ENCODE measurements at regions not wholly inside any gene's neighbourhood (a gene's known extent, or its start where the extent isn't known, plus 50 kb on each side); places are given as distances from the start of the nearest gene placed in this dataset.
"Not testable (repeated sequence)": the region's sequence is repeated elsewhere in the genome, so short reads cannot be mapped to it uniquely, and the experiment has no call there.

DNA sequence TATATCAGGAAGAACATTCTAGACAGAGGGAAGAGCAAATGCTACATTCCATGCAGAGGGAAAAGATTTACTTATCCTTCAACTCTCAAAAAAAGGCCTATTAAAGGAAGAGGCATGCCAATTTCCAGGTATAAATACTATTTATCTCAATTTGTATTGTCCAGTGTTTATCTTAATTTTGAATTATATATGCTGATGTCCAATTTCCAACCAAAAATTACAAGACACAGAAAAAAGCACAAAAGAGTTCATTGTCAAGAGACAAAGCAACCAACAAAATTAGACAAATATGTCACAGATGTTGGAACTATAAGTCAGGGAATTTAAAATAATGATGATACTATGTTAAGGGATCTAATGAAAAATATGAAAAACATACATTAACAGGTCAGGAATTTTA lies 286.6 kb upstream of the SFSWAP start:
- Histone ChIP-seq H3K27me3 (ENCODE audit: insufficient read depth, low read length) (0 out of 2 replicates have a peak, but pooled peaks cover 6% of the 10 kb centered on the region), H3K36me3 (ENCODE audit: insufficient read depth, low read depth, low read length) (no peaks in the 10 kb centered on the region), H3K9ac (ENCODE audit: low read depth, low read length) (no peak overlapping the region), H3K27ac (ENCODE audit: low read length) (no peak overlapping the region), H3K4me3 (ENCODE audit: low read length) (no peak overlapping the region), H3K4me1 (ENCODE audit: insufficient read depth, low read length) (no peaks in the 10 kb centered on the region), H3K9me3 (ENCODE audit: insufficient read depth, low read depth, low read length) (peaks cover 21% of the 10 kb centered on the region; the same call in 1 of the 2 replicates)

DNA sequence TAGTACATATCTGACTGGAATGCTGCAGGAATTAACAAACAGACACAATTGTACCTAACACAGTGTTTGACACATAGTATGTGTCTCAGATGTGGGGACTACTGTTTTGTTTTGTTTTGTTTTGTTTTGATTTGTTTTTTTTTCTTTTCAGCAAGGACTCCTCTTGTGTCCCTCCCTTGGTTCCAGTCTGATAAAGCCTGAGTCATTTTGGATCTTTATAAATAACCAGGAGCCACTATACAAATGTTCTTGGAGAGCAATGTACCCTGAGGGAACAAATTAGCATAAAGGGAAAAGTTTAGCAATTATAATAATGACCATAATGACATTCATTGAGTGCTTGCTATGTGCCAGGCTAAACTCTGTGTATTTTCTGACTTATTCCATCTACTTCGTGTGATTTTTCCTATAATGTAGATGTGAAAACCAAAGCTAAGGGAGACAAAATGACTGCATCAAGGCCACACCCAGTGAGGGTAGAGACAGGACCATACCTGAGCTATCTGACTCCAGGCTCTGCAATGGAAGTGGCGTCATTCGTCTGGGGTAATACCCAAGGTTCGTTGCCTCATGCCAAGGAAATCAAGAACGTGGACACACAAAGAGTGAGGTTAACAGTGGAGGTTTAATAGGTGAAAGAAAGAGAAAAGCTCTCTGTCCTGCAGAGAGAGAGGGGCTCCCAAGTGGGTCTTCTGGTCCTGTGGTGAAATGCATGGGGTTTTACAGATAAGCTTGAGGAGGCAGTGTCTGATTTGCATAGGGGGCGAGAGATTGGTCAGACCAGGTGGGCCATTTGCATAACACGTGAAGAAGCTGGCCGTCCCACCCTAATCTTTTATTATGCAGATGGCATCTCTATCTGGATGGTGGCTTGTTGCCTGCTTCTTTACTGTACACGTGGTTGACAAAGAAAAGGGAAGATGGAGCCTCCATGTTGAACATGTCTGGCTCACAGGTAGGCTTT lies 285.5 kb upstream of the SFSWAP start:
- no peaks in the 10 kb centered on the region for H3K36me3 ChIP-seq (ENCODE audit: insufficient read depth, low read depth, low read length)
- peaks cover 6% of the 10 kb centered on the region; the same call in 1 of the 2 replicates for H3K27me3 ChIP-seq (ENCODE audit: insufficient read depth, low read length)
- H3K9ac ChIP-seq (ENCODE audit: low read depth, low read length): no peak overlapping the region
- no peak overlapping the region for H3K27ac ChIP-seq (ENCODE audit: low read length)
- no peak overlapping the region for H3K4me3 ChIP-seq (ENCODE audit: low read length)
- peaks cover 21% of the 10 kb centered on the region; the same call in 1 of the 2 replicates for H3K9me3 ChIP-seq (ENCODE audit: insufficient read depth, low read depth, low read length)
- no peaks in the 10 kb centered on the region for H3K4me1 ChIP-seq (ENCODE audit: insufficient read depth, low read length)

DNA sequence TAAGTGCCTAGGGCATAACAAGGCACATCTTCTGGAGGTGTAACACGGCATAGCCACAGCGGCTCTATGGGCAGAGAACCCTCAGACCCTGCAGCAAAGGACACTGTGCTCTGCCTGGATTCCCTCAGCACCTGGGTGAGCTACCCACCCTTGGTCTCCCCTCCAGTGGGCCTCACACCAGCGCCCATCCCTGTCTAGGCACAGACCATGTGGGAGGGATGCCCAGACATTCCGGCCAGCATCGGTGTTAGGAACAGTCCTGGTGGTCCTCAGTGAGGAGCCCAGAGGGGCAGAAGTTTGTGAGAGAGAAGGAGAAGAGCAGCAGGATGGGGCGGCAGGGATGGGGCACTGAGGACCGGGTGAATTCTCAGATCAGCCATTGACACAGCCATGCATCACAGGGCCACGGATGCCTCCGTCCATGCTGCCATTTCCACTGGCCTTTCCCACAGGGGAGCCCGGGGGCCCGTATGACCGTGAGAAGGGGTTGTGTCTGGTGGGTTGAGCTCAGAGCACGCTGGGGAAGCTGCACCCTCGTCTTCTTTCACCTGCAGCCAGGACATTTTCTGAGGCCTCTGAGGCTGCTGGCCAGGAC lies 282.7 kb upstream of the SFSWAP start:
- Histone ChIP-seq H3K4me3 (ENCODE audit: low read length) (no peak overlapping the region), H3K27me3 (ENCODE audit: insufficient read depth, low read length) (peaks cover 8% of the 10 kb centered on the region), H3K36me3 (ENCODE audit: insufficient read depth, low read depth, low read length) (no peaks in the 10 kb centered on the region), H3K9me3 (ENCODE audit: insufficient read depth, low read depth, low read length) (peaks cover 21% of the 10 kb centered on the region; the same call in 1 of the 2 replicates), H3K27ac (ENCODE audit: low read length) (no peak overlapping the region), H3K4me1 (ENCODE audit: insufficient read depth, low read length) (no peaks in the 10 kb centered on the region), H3K9ac (ENCODE audit: low read depth, low read length) (no peak overlapping the region)

DNA sequence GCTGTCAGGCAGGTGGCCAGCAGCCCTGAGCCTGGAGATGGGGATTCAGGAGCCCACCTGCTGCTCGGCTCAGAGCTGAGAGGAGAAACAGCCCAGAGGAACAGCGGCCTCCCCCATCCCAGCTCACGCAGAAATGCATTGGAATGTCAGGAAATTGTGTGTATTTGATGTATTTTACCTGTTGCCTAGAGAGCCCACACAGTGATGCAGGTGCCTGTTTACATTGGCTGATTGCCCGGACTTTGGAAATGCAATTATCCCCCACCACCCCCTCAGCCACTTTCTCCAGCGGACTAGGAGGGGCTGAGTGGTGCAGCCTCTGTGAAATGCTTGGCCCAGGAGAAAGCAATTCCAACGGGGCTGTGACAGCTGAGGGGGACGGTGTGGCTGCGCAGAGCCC lies 281.7 kb upstream of the SFSWAP start:
- not testable (repeated sequence) for H3K27me3 ChIP-seq (ENCODE audit: insufficient read depth, low read length); H3K4me3 ChIP-seq (ENCODE audit: low read length); H3K4me1 ChIP-seq (ENCODE audit: insufficient read depth, low read length); H3K36me3 ChIP-seq (ENCODE audit: insufficient read depth, low read depth, low read length); H3K9ac ChIP-seq (ENCODE audit: low read depth, low read length); H3K27ac ChIP-seq (ENCODE audit: low read length)
- peaks cover 16% of the 10 kb centered on the region; the same call in 1 of the 2 replicates for H3K9me3 ChIP-seq (ENCODE audit: insufficient read depth, low read depth, low read length)

DNA sequence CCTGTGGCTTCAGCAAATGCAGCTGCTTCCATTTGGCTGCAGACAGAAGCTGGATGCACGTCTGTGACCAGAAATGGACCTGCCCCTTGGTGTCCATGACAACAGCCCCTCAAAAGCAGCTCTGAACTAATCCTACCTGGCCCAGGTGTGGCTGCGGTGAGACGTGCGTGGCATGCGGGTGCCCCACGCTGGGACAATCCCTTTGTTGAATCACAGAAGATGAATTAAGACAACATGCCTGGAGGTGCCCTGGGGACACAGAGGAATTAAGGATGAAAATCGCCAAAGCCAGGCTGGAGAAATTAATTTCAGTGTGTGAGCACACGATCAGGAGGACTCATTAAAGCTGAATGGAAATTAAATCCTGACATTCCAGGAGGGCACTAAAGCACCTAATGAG lies 281.2 kb upstream of the SFSWAP start:
- Histone ChIP-seq H3K9me3 (ENCODE audit: insufficient read depth, low read depth, low read length) (peaks cover 12% of the 10 kb centered on the region; the same call in 1 of the 2 replicates), H3K27me3 (ENCODE audit: insufficient read depth, low read length) (peaks cover 14% of the 10 kb centered on the region)
- not testable (repeated sequence) for H3K4me1 ChIP-seq (ENCODE audit: insufficient read depth, low read length); H3K36me3 ChIP-seq (ENCODE audit: insufficient read depth, low read depth, low read length); H3K4me3 ChIP-seq (ENCODE audit: low read length); H3K27ac ChIP-seq (ENCODE audit: low read length); H3K9ac ChIP-seq (ENCODE audit: low read depth, low read length)

DNA sequence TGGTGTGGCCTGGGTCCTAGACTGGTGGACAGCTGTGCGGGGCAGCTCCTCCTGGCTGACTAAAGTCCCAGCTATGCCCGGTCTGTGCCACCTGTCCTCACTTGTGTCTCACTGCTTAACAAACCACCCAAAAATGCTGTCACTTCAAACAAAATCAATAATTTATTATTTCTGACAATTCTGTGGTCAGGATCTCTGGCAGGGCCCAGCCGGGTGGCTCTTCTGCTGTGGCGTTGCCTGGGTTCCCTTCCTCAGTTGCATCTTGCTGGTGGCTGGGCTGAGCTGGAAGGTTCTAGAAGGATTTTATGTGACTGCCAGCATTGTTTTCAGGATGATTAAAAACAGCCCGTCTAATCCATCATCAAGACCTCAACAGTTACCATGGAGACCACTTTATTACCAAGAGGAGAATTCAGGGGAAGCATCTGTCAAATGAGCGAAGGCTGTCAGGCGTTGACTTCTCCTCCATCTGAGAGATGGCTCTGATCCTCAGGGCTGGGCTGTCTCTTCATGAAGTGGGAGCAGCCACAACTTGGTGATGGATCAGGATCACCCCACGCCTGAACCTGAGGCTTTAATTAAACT lies 280.6 kb upstream of the SFSWAP start:
- Histone ChIP-seq H3K27ac (ENCODE audit: low read length) (no peak overlapping the region), H3K9ac (ENCODE audit: low read depth, low read length) (no peak overlapping the region), H3K36me3 (ENCODE audit: insufficient read depth, low read depth, low read length) (no peaks in the 10 kb centered on the region), H3K4me1 (ENCODE audit: insufficient read depth, low read length) (no peaks in the 10 kb centered on the region), H3K9me3 (ENCODE audit: insufficient read depth, low read depth, low read length) (peaks cover 6% of the 10 kb centered on the region; the same call in 1 of the 2 replicates), H3K4me3 (ENCODE audit: low read length) (no peak overlapping the region), H3K27me3 (ENCODE audit: insufficient read depth, low read length) (peaks cover 18% of the 10 kb centered on the region)

DNA sequence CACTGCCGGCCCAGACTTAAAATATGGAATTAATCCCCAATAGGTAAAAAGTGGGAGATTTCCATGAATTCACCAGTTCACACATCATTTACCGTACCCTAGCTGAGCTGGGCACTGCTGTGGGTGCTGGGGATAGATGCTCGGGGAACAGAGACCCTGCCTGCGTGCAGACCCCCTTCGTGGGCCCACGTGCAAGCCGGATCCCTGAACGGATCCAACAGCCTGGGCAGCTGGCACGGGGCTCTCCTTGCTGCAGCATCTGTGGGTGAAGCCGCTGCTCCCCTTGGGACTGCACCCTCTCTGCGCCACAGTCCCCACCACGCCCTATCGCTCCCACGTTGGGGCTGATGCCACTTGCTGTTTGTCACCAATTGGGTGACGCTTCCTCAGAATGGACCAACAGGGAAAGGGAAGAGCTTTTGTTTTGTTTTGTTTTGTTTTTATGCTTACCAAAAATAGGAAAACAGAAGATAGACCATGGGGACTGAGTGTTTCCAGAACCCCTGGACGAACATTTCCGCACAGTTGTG lies 279.7 kb upstream of the SFSWAP start:
- not testable (repeated sequence) for H3K36me3 ChIP-seq (ENCODE audit: insufficient read depth, low read depth, low read length); H3K9ac ChIP-seq (ENCODE audit: low read depth, low read length); H3K4me1 ChIP-seq (ENCODE audit: insufficient read depth, low read length); H3K27ac ChIP-seq (ENCODE audit: low read length); H3K4me3 ChIP-seq (ENCODE audit: low read length); H3K9me3 ChIP-seq (ENCODE audit: insufficient read depth, low read depth, low read length)
- H3K27me3 ChIP-seq (ENCODE audit: insufficient read depth, low read length): peaks cover 18% of the 10 kb centered on the region

DNA sequence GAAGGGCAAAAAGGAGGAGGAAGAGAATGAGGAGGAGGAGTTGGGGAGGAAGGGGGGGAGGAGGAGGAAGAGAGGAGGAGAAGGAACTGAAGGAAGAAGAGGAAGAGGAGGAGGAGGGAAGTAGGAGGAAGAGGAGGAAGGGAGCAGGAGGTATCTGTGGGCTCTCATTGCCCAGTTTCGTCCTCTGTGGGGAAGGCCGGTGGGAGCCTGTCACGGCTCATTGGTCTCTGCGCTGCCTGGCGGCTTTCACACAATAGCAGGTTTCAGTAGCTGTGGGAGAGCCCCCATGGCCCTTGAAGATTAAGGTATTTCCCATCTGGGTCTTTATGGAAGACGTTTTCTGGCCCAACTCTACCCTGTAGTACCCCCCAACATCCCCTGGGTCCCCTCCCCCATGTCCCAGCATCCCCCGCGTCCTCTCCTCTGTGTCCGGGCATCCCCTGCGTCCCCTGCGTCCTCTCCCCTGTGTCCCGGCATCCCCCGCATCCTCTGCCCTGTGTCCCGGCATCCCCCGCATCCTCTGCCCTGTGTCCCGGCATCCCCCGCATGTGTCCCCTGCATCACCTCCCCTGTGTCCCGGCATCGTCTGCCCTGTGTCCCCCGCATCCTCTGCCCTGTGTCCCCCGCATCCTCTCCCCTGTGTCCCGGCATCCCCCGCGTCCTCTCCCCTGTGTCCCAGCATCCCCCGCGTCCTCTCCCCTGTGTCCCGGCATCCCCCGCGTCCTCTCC lies 278.2 kb upstream of the SFSWAP start:
- peaks cover 2% of the 10 kb centered on the region; the same call in 1 of the 2 replicates for H3K4me1 ChIP-seq (ENCODE audit: insufficient read depth, low read length)
- H3K27ac ChIP-seq (ENCODE audit: low read length): no peak overlapping the region
- no peaks in the 10 kb centered on the region for H3K36me3 ChIP-seq (ENCODE audit: insufficient read depth, low read depth, low read length)
- H3K27me3 ChIP-seq (ENCODE audit: insufficient read depth, low read length): peaks cover 18% of the 10 kb centered on the region
- no peaks in the 10 kb centered on the region for H3K9me3 ChIP-seq (ENCODE audit: insufficient read depth, low read depth, low read length)
- no peak overlapping the region for H3K4me3 ChIP-seq (ENCODE audit: low read length)
- H3K9ac ChIP-seq (ENCODE audit: low read depth, low read length): no peak overlapping the region

DNA sequence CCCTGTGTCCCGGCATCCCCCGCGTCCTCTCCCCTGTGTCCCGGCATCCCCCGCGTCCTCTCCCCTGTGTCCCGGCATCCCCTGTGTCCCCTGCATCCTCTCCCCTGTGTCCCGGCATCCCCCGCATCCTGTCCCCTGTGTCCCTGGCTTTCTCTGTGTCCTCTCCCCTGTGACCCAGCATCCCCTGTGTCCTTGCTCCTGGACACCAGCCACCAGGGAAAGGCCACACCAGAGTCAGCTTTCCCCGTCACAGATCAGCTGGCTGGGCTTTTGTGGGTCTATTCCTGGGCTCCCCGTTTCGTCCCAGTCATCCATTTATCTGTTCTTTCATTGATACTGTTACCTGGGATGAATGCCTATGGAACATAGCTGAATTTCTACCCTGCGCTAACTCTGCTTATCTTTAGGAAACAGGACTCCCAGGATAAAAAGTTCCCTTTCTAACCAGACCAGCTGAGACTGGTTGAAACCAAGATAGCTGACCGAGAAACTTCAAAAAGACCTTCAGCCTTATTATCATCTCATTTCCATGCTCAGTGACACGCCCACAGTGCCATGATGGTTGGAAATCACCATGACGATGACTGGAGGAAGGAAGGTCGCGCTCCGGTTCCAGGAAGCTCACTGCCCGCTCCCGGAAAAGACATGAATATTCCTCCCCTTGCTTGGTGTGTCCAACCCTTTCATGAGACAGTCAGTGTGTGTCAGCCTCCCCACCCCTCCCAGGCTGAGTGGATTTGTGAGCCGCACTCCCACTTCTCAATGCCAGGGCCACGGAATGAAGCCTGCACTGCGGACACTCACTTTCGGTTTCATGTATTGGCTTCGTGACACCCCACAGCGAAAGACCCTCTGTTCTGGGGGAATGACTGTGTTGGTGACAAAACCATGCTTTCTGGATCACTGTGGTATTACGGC lies 276.4 kb upstream of the SFSWAP start:
- Histone ChIP-seq H3K27ac (ENCODE audit: low read length) (no peak overlapping the region), H3K27me3 (ENCODE audit: insufficient read depth, low read length) (peaks cover 18% of the 10 kb centered on the region)

DNA sequence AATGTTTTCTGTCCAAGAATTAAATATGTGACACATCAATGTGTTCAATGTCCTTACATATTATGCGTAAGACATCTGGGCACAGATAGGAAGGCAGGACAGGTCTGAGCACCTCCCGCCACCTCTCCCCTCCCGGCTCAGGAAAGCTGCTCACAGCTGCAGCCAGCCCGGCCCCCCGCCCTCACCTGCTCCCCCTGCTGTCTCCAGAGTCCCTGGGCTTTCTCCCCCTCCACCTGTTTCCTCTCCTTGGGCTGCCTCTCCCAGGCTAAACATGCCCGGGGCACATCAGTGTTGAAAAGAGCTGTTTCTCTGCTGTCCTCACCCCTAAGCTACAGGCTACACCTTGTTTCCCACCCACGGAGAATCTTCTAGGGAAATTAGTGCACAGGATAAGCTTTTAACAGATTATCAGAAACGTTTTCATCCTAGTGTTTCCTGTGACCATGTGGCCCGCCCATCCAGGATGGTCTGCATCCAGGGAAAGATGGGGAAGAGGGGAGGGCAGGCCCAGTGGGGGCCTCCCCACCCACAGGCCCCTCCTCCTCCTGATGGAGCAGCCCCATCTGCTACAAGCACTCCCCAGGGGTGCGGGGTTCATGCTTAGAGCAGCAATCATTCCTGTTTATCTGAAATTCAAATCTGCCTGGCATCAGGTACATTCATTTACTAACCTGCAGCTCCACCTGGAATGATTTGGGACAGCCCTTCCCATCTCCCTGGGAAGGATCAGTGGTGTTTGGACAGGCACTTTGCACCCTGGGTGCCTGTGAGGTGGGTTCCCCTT lies 273.8 kb upstream of the SFSWAP start:
- Histone ChIP-seq H3K9ac (ENCODE audit: low read depth, low read length) (no peak overlapping the region), H3K4me3 (ENCODE audit: low read length) (no peak overlapping the region), H3K27me3 (ENCODE audit: insufficient read depth, low read length) (peaks cover 15% of the 10 kb centered on the region), H3K9me3 (ENCODE audit: insufficient read depth, low read depth, low read length) (no peaks in the 10 kb centered on the region), H3K36me3 (ENCODE audit: insufficient read depth, low read depth, low read length) (no peaks in the 10 kb centered on the region), H3K4me1 (ENCODE audit: insufficient read depth, low read length) (peaks cover 2% of the 10 kb centered on the region; the same call in 1 of the 2 replicates), H3K27ac (ENCODE audit: low read length) (no peak overlapping the region)

More for the DNA sequence above, 276.4 kb upstream of the SFSWAP start:
- no peak overlapping the region for H3K4me3 ChIP-seq (ENCODE audit: low read length)
- H3K36me3 ChIP-seq (ENCODE audit: insufficient read depth, low read depth, low read length): no peaks in the 10 kb centered on the region
- no peak overlapping the region for H3K9ac ChIP-seq (ENCODE audit: low read depth, low read length)
- H3K4me1 ChIP-seq (ENCODE audit: insufficient read depth, low read length): peaks cover 2% of the 10 kb centered on the region; the same call in 1 of the 2 replicates
- H3K9me3 ChIP-seq (ENCODE audit: insufficient read depth, low read depth, low read length): no peaks in the 10 kb centered on the region

Measured in iPS-20b (cell line).